ENCODE measurements at regions not wholly inside any gene's neighbourhood (a gene's known extent, or its start where the extent isn't known, plus 50 kb on each side); places are given as distances from the start of the nearest gene placed in this dataset.

- Histone ChIP-seq H3K9ac (ENCODE audit: low read depth in 2 of 2, low read length in 2 of 2) (no peak overlapping the region), H3K9me3 (no peaks in the 10 kb centered on the region), H3K27me3 (no peaks in the 10 kb centered on the region), H3K4me3 (no peak overlapping the region), H3K27ac (no peak overlapping the region), H3K36me3 (no peaks in the 10 kb centered on the region), H3K4me1 (no peaks in the 10 kb centered on the region)
- intact Hi-C loops (cut with DNase I), result no loop called here
- no peak for TF ChIP-seq CTCF (IDR thresholded peaks at IDR 0.05)
- no peak for DNase-seq
Observed at GRCh38 chr16:64364416-64364815, 757.4 kb downstream of the CDH11 start.

- Histone ChIP-seq H3K4me1 (no peaks in the 10 kb centered on the region), H3K9ac (ENCODE audit: low read depth in 2 of 2, low read length in 2 of 2) (no peak overlapping the region), H3K27me3 (no peaks in the 10 kb centered on the region), H3K4me3 (no peak overlapping the region), H3K27ac (no peak overlapping the region), H3K36me3 (no peaks in the 10 kb centered on the region), H3K9me3 (no peaks in the 10 kb centered on the region)
- intact Hi-C loops (cut with DNase I), result no loop called here
- DNase-seq, result no peak
- no peak for TF ChIP-seq CTCF (IDR thresholded peaks at IDR 0.05)
Observed at GRCh38 chr16:64364016-64364415, 757.8 kb downstream of the CDH11 start.

GRCh38 chr16:64363039-64363438, 758.8 kb downstream of the CDH11 start:
- Histone ChIP-seq H3K4me3 (no peak overlapping the region), H3K27me3 (no peaks in the 10 kb centered on the region), H3K9ac (ENCODE audit: low read depth in 2 of 2, low read length in 2 of 2) (no peak overlapping the region), H3K9me3 (no peaks in the 10 kb centered on the region), H3K4me1 (no peaks in the 10 kb centered on the region), H3K36me3 (no peaks in the 10 kb centered on the region), H3K27ac (no peak overlapping the region)
- intact Hi-C loops (cut with DNase I), result no loop called here
- DNase-seq, result no peak
- no peak for TF ChIP-seq CTCF (IDR thresholded peaks at IDR 0.05)

GRCh38 chr16:64362193-64362592, 759.7 kb downstream of the CDH11 start:
- no peak for DNase-seq
- H3K36me3 ChIP-seq, result no peaks in the 10 kb centered on the region
- no peak overlapping the region for H3K4me3 ChIP-seq
- no peaks in the 10 kb centered on the region for H3K27me3 ChIP-seq
- no peaks in the 10 kb centered on the region for H3K9me3 ChIP-seq
- H3K9ac ChIP-seq (ENCODE audit: low read depth in 2 of 2, low read length in 2 of 2), result no peak overlapping the region
- H3K27ac ChIP-seq, result no peak overlapping the region
- no peaks in the 10 kb centered on the region for H3K4me1 ChIP-seq
- TF ChIP-seq CTCF (IDR thresholded peaks at IDR 0.05), result no peak
- intact Hi-C loops (cut with DNase I), result no loop called here

- Histone ChIP-seq H3K36me3 (no peaks in the 10 kb centered on the region), H3K4me3 (no peak overlapping the region), H3K9ac (ENCODE audit: low read depth in 2 of 2, low read length in 2 of 2) (no peak overlapping the region), H3K27ac (no peak overlapping the region), H3K4me1 (no peaks in the 10 kb centered on the region), H3K9me3 (no peaks in the 10 kb centered on the region), H3K27me3 (no peaks in the 10 kb centered on the region)
- intact Hi-C loops (cut with DNase I), result no loop called here
- TF ChIP-seq CTCF (IDR thresholded peaks at IDR 0.05), result no peak
- no peak for DNase-seq
Observed at GRCh38 chr16:64361753-64362152, 760.1 kb downstream of the CDH11 start.

- no peak for DNase-seq
- no peak overlapping the region for H3K4me3 ChIP-seq
- no peak overlapping the region for H3K27ac ChIP-seq
- H3K4me1 ChIP-seq, result no peaks in the 10 kb centered on the region
- no peaks in the 10 kb centered on the region for H3K9me3 ChIP-seq
- intact Hi-C loops (cut with DNase I), result no loop called here
- no peak for TF ChIP-seq CTCF (IDR thresholded peaks at IDR 0.05)
- no peaks in the 10 kb centered on the region for H3K36me3 ChIP-seq
- H3K27me3 ChIP-seq, result no peaks in the 10 kb centered on the region
- no peak overlapping the region for H3K9ac ChIP-seq (ENCODE audit: low read depth in 2 of 2, low read length in 2 of 2)
Observed at GRCh38 chr16:64358291-64358690, 763.6 kb downstream of the CDH11 start.

All from colonic mucosa (tissue), 4 donors.